Brain microvascular endothelial cell (primary cell): ENCODE measurements at regions not wholly inside any gene's neighbourhood (a gene's known extent, or its start where the extent isn't known, plus 50 kb on each side); places are given as distances from the start of the nearest gene placed in this dataset.
"Not testable (repeated sequence)": the region's sequence is repeated elsewhere in the genome, so short reads cannot be mapped to it uniquely, and the experiment has no call there.

Source experiments
- DNase-seq: peaks from one replicate; pipeline ENCODE4 v3.0.0-alpha.2; 2020
- H3K27ac ChIP-seq: fragments of 250-450 bp; sonication (Bioruptor Pico); 2 replicates; pipeline ENCODE4 v1.5.1; 2020; ENCODE audit warnings: mild to moderate bottlenecking, moderate library complexity
- H3K27me3 ChIP-seq: fragments of 250-450 bp; sonication (Bioruptor Pico); replicated peaks from 2 replicates; pipeline ENCODE4 v1.5.1; 2020; ENCODE audit warnings: mild to moderate bottlenecking
- H3K36me3 ChIP-seq: fragments of 250-450 bp; sonication (Bioruptor Pico); replicated peaks from 2 replicates; pipeline ENCODE4 v1.5.1; 2020; ENCODE audit warnings: mild to moderate bottlenecking
- H3K4me3 ChIP-seq: 2 replicates; pipeline ENCODE4 v1.5.1; 2011; ENCODE audit warnings: low read depth, mild to moderate bottlenecking, control low read depth, low read length, moderate library complexity
- CTCF ChIP-seq: IDR thresholded peaks from 2 replicates; pipeline ENCODE4 v1.5.1; 2011; ENCODE audit warnings: low read depth, mild to moderate bottlenecking, moderate library complexity, low read length, control low read depth, inconsistent platforms; ENCODE audit errors: missing control alignments
- in situ Hi-C: cut with HindIII; loops from 2 replicates; pipeline ENCODE4 v1.10.0; 2017; ENCODE audit warnings: low sequenced_read_pairs, low pct_ligation_motif_present

GRCh38 chr6:133786016-133786415, 102.9 kb upstream of the TCF21 start:
- in situ Hi-C loops, result no loop called here
- H3K27ac ChIP-seq, result no peak overlapping the region
- H3K27me3 ChIP-seq, result no peaks in the 10 kb centered on the region
- no peak for DNase-seq
- no peak overlapping the region for H3K4me3 ChIP-seq
- no peaks in the 10 kb centered on the region for H3K36me3 ChIP-seq
- no peak for TF ChIP-seq CTCF

- TF ChIP-seq CTCF, result no peak
- no peak for DNase-seq
- Histone ChIP-seq H3K4me3 (no peak overlapping the region), H3K27ac (no peak overlapping the region), H3K36me3 (no peaks in the 10 kb centered on the region), H3K27me3 (no peaks in the 10 kb centered on the region)
- in situ Hi-C loops, result no loop called here
These were observed 101.8 kb upstream of the TCF21 start for GRCh38 chr6:133787122-133787521.

GRCh38 chr6:133787859-133788505, 100.9 kb upstream of the TCF21 start:
- H3K27me3 ChIP-seq, result no peaks in the 10 kb centered on the region
- no peak overlapping the region for H3K4me3 ChIP-seq
- H3K27ac ChIP-seq, result no peak overlapping the region
- DNase-seq, result no peak
- no peaks in the 10 kb centered on the region for H3K36me3 ChIP-seq
- TF ChIP-seq CTCF, result no peak
- in situ Hi-C loops, result no loop called here

GRCh38 chr6:133788556-133788955, 100.4 kb upstream of the TCF21 start:
- no peak for TF ChIP-seq CTCF
- Histone ChIP-seq H3K36me3 (no peaks in the 10 kb centered on the region), H3K4me3 (no peak overlapping the region), H3K27me3 (no peaks in the 10 kb centered on the region), H3K27ac (no peak overlapping the region)
- no peak for DNase-seq
- in situ Hi-C loops, result no loop called here

GRCh38 chr6:133789449-133789848, 99.5 kb upstream of the TCF21 start:
- DNase-seq, H3K36me3 ChIP-seq, in situ Hi-C loops, H3K27me3 ChIP-seq, H3K27ac ChIP-seq, H3K4me3 ChIP-seq: not testable (repeated sequence)

GRCh38 chr6:133790756-133791155, 98.2 kb upstream of the TCF21 start:
- H3K27me3 ChIP-seq, H3K4me3 ChIP-seq, in situ Hi-C loops, H3K27ac ChIP-seq, H3K36me3 ChIP-seq, DNase-seq: not testable (repeated sequence)

- H3K36me3 ChIP-seq, H3K27me3 ChIP-seq, H3K27ac ChIP-seq, H3K4me3 ChIP-seq, DNase-seq, in situ Hi-C loops: not testable (repeated sequence)
These were observed 93.9 kb upstream of the TCF21 start for GRCh38 chr6:133795051-133795450.
